ENCODE measurements at regions not wholly inside any gene's neighbourhood (a gene's known extent, or its start where the extent isn't known, plus 50 kb on each side); places are given as distances from the start of the nearest gene placed in this dataset.
"Not testable (repeated sequence)": the region's sequence is repeated elsewhere in the genome, so short reads cannot be mapped to it uniquely, and the experiment has no call there.

- H3K4me3 ChIP-seq (ENCODE audit: low read depth, low read length): no peak overlapping the region
- no peak overlapping the region for H2AFZ ChIP-seq (ENCODE audit: low read length, unreplicated experiment)
- H3K27me3 ChIP-seq (ENCODE audit: insufficient read depth, low read length): no peaks in the 10 kb centered on the region
- no peaks in the 10 kb centered on the region for H3K79me2 ChIP-seq (ENCODE audit: control insufficient read depth, insufficient read depth, low read length, unreplicated experiment)
- no peak overlapping the region for H3K27ac ChIP-seq (ENCODE audit: low read depth, low read length)
- H3K4me1 ChIP-seq (ENCODE audit: control insufficient read depth, insufficient read depth, low read length, unreplicated experiment): peaks cover 48% of the 10 kb centered on the region
- H3K36me3 ChIP-seq (ENCODE audit: insufficient read depth, low read length): peaks cover 4% of the 10 kb centered on the region; the same call in 1 of the 2 replicates
These were observed 307.1 kb upstream of the RGS6 start for GRCh38 chr14:71625175-71625574.

- no peak overlapping the region for H3K4me3 ChIP-seq (ENCODE audit: low read depth, low read length)
- H3K27me3 ChIP-seq (ENCODE audit: insufficient read depth, low read length): no peaks in the 10 kb centered on the region
- peaks cover 41% of the 10 kb centered on the region for H3K4me1 ChIP-seq (ENCODE audit: control insufficient read depth, insufficient read depth, low read length, unreplicated experiment)
- H3K36me3 ChIP-seq (ENCODE audit: insufficient read depth, low read length): peaks cover 5% of the 10 kb centered on the region
- H2AFZ ChIP-seq (ENCODE audit: low read length, unreplicated experiment): no peak overlapping the region
- H3K79me2 ChIP-seq (ENCODE audit: control insufficient read depth, insufficient read depth, low read length, unreplicated experiment): no peaks in the 10 kb centered on the region
- no peak overlapping the region for H3K27ac ChIP-seq (ENCODE audit: low read depth, low read length)
These were observed 306.1 kb upstream of the RGS6 start for GRCh38 chr14:71625891-71626701.

DNA sequence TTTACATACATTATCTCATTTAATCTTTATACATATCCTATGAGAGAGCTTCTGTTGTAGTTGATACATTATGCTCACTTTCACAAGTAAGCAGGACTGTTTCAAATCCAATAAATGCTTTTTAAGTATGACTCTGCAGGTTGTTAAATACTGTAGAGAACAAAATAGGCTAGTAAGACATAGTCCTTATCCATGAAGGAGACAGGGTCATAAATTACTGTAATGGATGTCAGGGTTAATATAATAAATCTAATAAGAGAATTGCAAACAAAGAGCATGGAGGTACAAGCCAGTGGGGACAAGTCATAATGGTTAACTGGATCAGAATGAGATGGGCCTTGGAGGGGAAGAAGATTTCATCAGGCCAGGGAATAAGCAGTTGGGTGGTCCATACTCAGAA, 303.8 kb upstream of the RGS6 start:
- H3K27ac ChIP-seq (ENCODE audit: low read depth, low read length): no peak overlapping the region
- H3K4me1 ChIP-seq (ENCODE audit: control insufficient read depth, insufficient read depth, low read length, unreplicated experiment): peaks cover 20% of the 10 kb centered on the region
- H3K4me3 ChIP-seq (ENCODE audit: low read depth, low read length): no peak overlapping the region
- H3K36me3 ChIP-seq (ENCODE audit: insufficient read depth, low read length): peaks cover 15% of the 10 kb centered on the region
- no peaks in the 10 kb centered on the region for H3K79me2 ChIP-seq (ENCODE audit: control insufficient read depth, insufficient read depth, low read length, unreplicated experiment)
- no peaks in the 10 kb centered on the region for H3K27me3 ChIP-seq (ENCODE audit: insufficient read depth, low read length)
- no peak overlapping the region for H2AFZ ChIP-seq (ENCODE audit: low read length, unreplicated experiment)

GRCh38 chr14:71629250-71629649, 303.0 kb upstream of the RGS6 start:
- Histone ChIP-seq H3K79me2 (ENCODE audit: control insufficient read depth, insufficient read depth, low read length, unreplicated experiment) (no peaks in the 10 kb centered on the region), H3K36me3 (ENCODE audit: insufficient read depth, low read length) (peaks cover 15% of the 10 kb centered on the region), H3K4me1 (ENCODE audit: control insufficient read depth, insufficient read depth, low read length, unreplicated experiment) (peaks cover 20% of the 10 kb centered on the region), H3K27ac (ENCODE audit: low read depth, low read length) (peak overlapping the region; percentile 44), H3K4me3 (ENCODE audit: low read depth, low read length) (peak overlapping the region; percentile 44; the same call in 1 of the 2 replicates), H2AFZ (ENCODE audit: low read length, unreplicated experiment) (no peak overlapping the region), H3K27me3 (ENCODE audit: insufficient read depth, low read length) (no peaks in the 10 kb centered on the region)

- Histone ChIP-seq H3K27me3 (ENCODE audit: insufficient read depth, low read length) (no peaks in the 10 kb centered on the region), H3K27ac (ENCODE audit: low read depth, low read length) (peak overlapping the region; percentile 44), H3K4me3 (ENCODE audit: low read depth, low read length) (peak overlapping the region; percentile 44), H3K36me3 (ENCODE audit: insufficient read depth, low read length) (peaks cover 15% of the 10 kb centered on the region), H3K4me1 (ENCODE audit: control insufficient read depth, insufficient read depth, low read length, unreplicated experiment) (peaks cover 20% of the 10 kb centered on the region), H3K79me2 (ENCODE audit: control insufficient read depth, insufficient read depth, low read length, unreplicated experiment) (no peaks in the 10 kb centered on the region), H2AFZ (ENCODE audit: low read length, unreplicated experiment) (peak overlapping the region; percentile 50)
These were observed 302.3 kb upstream of the RGS6 start for GRCh38 chr14:71629765-71630492.

DNA sequence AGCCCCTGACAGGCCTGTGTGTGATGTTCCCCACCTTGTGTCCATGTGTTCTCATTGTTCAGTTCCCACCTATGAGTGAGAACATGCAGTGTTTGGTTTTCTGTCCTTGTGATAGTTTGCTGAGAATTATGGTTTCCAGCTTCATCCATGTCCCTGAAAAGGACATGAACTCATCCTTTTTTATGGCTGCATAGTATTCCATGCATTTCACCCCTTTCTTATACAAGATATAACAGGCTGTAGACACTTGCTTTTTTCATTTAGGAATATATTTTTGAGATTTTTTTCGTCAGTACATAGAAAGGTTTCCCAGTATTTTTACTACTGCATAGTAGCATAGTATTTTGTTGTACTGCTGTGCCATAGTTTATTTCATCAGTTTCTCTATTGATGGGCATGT, 301.2 kb upstream of the RGS6 start:
- H3K4me3 ChIP-seq (ENCODE audit: low read depth, low read length); H2AFZ ChIP-seq (ENCODE audit: low read length, unreplicated experiment); H3K27me3 ChIP-seq (ENCODE audit: insufficient read depth, low read length); H3K79me2 ChIP-seq (ENCODE audit: control insufficient read depth, insufficient read depth, low read length, unreplicated experiment); H3K27ac ChIP-seq (ENCODE audit: low read depth, low read length): not testable (repeated sequence)
- peaks cover 20% of the 10 kb centered on the region for H3K4me1 ChIP-seq (ENCODE audit: control insufficient read depth, insufficient read depth, low read length, unreplicated experiment)
- peaks cover 15% of the 10 kb centered on the region for H3K36me3 ChIP-seq (ENCODE audit: insufficient read depth, low read length)

- peaks cover 15% of the 10 kb centered on the region for H3K36me3 ChIP-seq (ENCODE audit: insufficient read depth, low read length)
These were observed 299.7 kb upstream of the RGS6 start for GRCh38 chr14:71632440-71632946.

DNA sequence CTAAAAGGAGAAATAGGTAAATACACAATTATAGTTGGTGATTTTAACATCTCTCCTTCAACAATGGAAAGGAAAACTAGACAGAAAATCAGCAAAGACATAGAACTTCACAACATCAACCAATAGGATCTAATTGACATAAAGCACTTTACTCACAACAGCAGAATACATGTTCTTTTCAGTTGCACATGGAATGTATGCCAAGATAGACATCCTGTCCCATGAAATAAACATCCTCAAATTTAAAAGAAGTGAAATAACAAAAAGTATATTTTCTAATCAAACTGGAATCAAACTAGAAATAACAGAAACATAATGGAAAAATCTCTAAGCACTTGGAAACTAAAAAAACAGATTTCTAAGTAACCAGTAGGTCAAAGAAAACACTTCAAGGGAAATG, 296.2 kb upstream of the RGS6 start:
- Histone ChIP-seq H3K36me3 (ENCODE audit: insufficient read depth, low read length) (peaks cover 9% of the 10 kb centered on the region; the same call in 1 of the 2 replicates), H3K4me3 (ENCODE audit: low read depth, low read length) (no peak overlapping the region), H3K4me1 (ENCODE audit: control insufficient read depth, insufficient read depth, low read length, unreplicated experiment) (peaks cover 9% of the 10 kb centered on the region), H2AFZ (ENCODE audit: low read length, unreplicated experiment) (no peak overlapping the region), H3K27ac (ENCODE audit: low read depth, low read length) (no peak overlapping the region), H3K27me3 (ENCODE audit: insufficient read depth, low read length) (no peaks in the 10 kb centered on the region), H3K79me2 (ENCODE audit: control insufficient read depth, insufficient read depth, low read length, unreplicated experiment) (no peaks in the 10 kb centered on the region)

More at GRCh38 chr14:71632440-71632946, 299.7 kb upstream of the RGS6 start:
- H3K27me3 ChIP-seq (ENCODE audit: insufficient read depth, low read length): no peaks in the 10 kb centered on the region
- no peak overlapping the region for H3K4me3 ChIP-seq (ENCODE audit: low read depth, low read length)
- H2AFZ ChIP-seq (ENCODE audit: low read length, unreplicated experiment): no peak overlapping the region
- H3K27ac ChIP-seq (ENCODE audit: low read depth, low read length): no peak overlapping the region
- peaks cover 16% of the 10 kb centered on the region for H3K4me1 ChIP-seq (ENCODE audit: control insufficient read depth, insufficient read depth, low read length, unreplicated experiment)
- no peaks in the 10 kb centered on the region for H3K79me2 ChIP-seq (ENCODE audit: control insufficient read depth, insufficient read depth, low read length, unreplicated experiment)

- H3K79me2 ChIP-seq (ENCODE audit: control insufficient read depth, insufficient read depth, low read length, unreplicated experiment): no peaks in the 10 kb centered on the region
- no peaks in the 10 kb centered on the region for H3K27me3 ChIP-seq (ENCODE audit: insufficient read depth, low read length)
- H2AFZ ChIP-seq (ENCODE audit: low read length, unreplicated experiment): no peak overlapping the region
- H3K27ac ChIP-seq (ENCODE audit: low read depth, low read length): no peak overlapping the region
- H3K4me1 ChIP-seq (ENCODE audit: control insufficient read depth, insufficient read depth, low read length, unreplicated experiment): peaks cover 9% of the 10 kb centered on the region
- H3K4me3 ChIP-seq (ENCODE audit: low read depth, low read length): no peak overlapping the region
- H3K36me3 ChIP-seq (ENCODE audit: insufficient read depth, low read length): peaks cover 11% of the 10 kb centered on the region
These were observed 295.3 kb upstream of the RGS6 start for GRCh38 chr14:71636820-71637471.

- peaks cover 9% of the 10 kb centered on the region for H3K4me1 ChIP-seq (ENCODE audit: control insufficient read depth, insufficient read depth, low read length, unreplicated experiment)
- H3K27ac ChIP-seq (ENCODE audit: low read depth, low read length): peak overlapping the region; percentile 29; the same call in 1 of the 2 replicates
- no peaks in the 10 kb centered on the region for H3K27me3 ChIP-seq (ENCODE audit: insufficient read depth, low read length)
- no peak overlapping the region for H3K4me3 ChIP-seq (ENCODE audit: low read depth, low read length)
- no peak overlapping the region for H2AFZ ChIP-seq (ENCODE audit: low read length, unreplicated experiment)
- H3K79me2 ChIP-seq (ENCODE audit: control insufficient read depth, insufficient read depth, low read length, unreplicated experiment): no peaks in the 10 kb centered on the region
- H3K36me3 ChIP-seq (ENCODE audit: insufficient read depth, low read length): peaks cover 12% of the 10 kb centered on the region
These were observed 293.6 kb upstream of the RGS6 start for GRCh38 chr14:71638523-71639196.

Data from ACC112 (cell line).